HG03095 (cell line): ENCODE measurements at regions not wholly inside any gene's neighbourhood (a gene's known extent, or its start where the extent isn't known, plus 50 kb on each side); places are given as distances from the start of the nearest gene placed in this dataset.
"Not testable (repeated sequence)": the region's sequence is repeated elsewhere in the genome, so short reads cannot be mapped to it uniquely, and the experiment has no call there.

Experiments
- ATAC-seq: cut with Tn5 transposase; IDR thresholded peaks from one replicate; pipeline ENCODE4 v1.9.1; 2021; ENCODE audit warnings: moderate library complexity; ENCODE audit not compliant: unreplicated experiment

- no peak for ATAC-seq
Observed at GRCh38 chr12:46711756-46712155, 114.0 kb downstream of the SLC38A4 start.

- no peak for ATAC-seq
Observed at GRCh38 chr12:46710125-46710743, 115.6 kb downstream of the SLC38A4 start.

GRCh38 chr12:46702581-46703344 lies 123.0 kb downstream of the SLC38A4 start:
- ATAC-seq, result no peak

GRCh38 chr12:46701356-46701755 lies 124.4 kb downstream of the SLC38A4 start:
- no peak for ATAC-seq

GRCh38 chr12:46699986-46700385 lies 125.8 kb downstream of the SLC38A4 start:
- no peak for ATAC-seq

GRCh38 chr12:46698003-46698402 lies 127.8 kb downstream of the SLC38A4 start:
- ATAC-seq, result no peak

- no peak for ATAC-seq
Observed at GRCh38 chr12:46693518-46693917, 132.3 kb downstream of the SLC38A4 start.

- no peak for ATAC-seq
Observed at GRCh38 chr12:46693034-46693433, 132.8 kb downstream of the SLC38A4 start.

- no peak for ATAC-seq
Observed at GRCh38 chr12:46692606-46693005, 133.2 kb downstream of the SLC38A4 start.

- no peak for ATAC-seq
Observed at GRCh38 chr12:46686267-46686942, 139.4 kb downstream of the SLC38A4 start.

GRCh38 chr12:46684243-46684642 lies 141.6 kb downstream of the SLC38A4 start:
- ATAC-seq, result not testable (repeated sequence)

- ATAC-seq, result no peak
Observed at GRCh38 chr12:46682148-46682547, 143.6 kb downstream of the SLC38A4 start.

GRCh38 chr12:46680506-46680905 lies 145.3 kb downstream of the SLC38A4 start:
- ATAC-seq, result no peak

- ATAC-seq, result no peak
Observed at GRCh38 chr12:46679754-46680153, 146.0 kb downstream of the SLC38A4 start.

- no peak for ATAC-seq
Observed at GRCh38 chr12:46678426-46678825, 147.4 kb downstream of the SLC38A4 start.

- no peak for ATAC-seq
Observed at GRCh38 chr12:46677749-46678148, 148.0 kb downstream of the SLC38A4 start.

GRCh38 chr12:46676797-46677520 lies 148.8 kb downstream of the SLC38A4 start:
- ATAC-seq, result no peak

- no peak for ATAC-seq
Observed at GRCh38 chr12:46676396-46676795, 149.4 kb downstream of the SLC38A4 start.

GRCh38 chr12:46675736-46676135 lies 150.1 kb downstream of the SLC38A4 start:
- no peak for ATAC-seq

- ATAC-seq, result no peak
Observed at GRCh38 chr12:46674800-46675199, 151.0 kb downstream of the SLC38A4 start.

GRCh38 chr12:46674129-46674528 lies 151.7 kb downstream of the SLC38A4 start:
- no peak for ATAC-seq
